ENCODE measurements at regions not wholly inside any gene's neighbourhood (a gene's known extent, or its start where the extent isn't known, plus 50 kb on each side); places are given as distances from the start of the nearest gene placed in this dataset.

DNA sequence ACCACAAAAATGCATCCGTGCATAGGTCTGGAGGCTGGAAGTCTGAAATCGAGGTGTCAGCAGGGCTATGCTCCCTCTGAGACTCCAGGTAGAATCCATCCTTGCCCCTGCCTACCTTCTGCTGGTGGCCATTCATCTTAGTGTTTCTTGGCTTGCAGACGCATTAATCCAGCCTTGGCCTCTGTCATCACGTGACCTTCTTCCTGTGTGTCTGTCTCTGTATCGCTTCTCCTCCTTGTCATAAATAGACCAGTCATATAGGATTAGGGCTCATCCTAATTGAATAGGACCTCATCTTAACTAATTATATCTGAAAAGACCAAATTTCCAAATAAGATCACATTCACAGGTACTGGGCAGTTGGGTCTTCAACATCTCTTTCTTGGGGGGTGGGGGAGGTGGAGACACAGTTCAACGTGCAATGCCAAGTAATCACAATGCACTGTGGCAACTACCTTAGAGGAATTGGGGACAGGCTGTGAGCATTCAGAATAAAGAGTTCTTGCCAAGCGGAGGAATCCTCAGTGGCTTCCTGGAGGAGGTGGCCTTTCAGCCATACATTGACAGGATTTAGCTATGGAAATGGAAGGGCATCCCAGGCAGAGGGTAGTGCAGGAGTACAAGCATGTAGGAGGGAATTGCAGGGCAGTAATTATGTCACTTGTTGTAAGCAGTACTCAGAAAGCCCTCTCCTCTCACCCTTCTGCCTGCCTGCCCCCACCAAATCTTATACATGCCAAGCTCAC, 96.2 kb upstream of the SYT13 start:
- Histone ChIP-seq H3K36me3 (ENCODE audit: control insufficient read depth, insufficient read depth, low read length) (no peaks in the 10 kb centered on the region), H3K4me2 (ENCODE audit: low read depth, low read length) (no peak overlapping the region), H3K9me1 (ENCODE audit: insufficient read depth, low read length) (no peaks in the 10 kb centered on the region), H3K4me3 (ENCODE audit: insufficient read depth, low read depth, low read length) (no peak overlapping the region), H3K14ac (replicated peaks; ENCODE audit: low read depth, low read length) (no peak overlapping the region), H3K9ac (ENCODE audit: low read depth, low read length) (no peak overlapping the region), H2AK5ac (ENCODE audit: low read depth, low read length) (no peak overlapping the region), H3K79me1 (ENCODE audit: low read depth in 1 of 2, low read length in 2 of 2) (no peaks in the 10 kb centered on the region), H2BK15ac (ENCODE audit: low read depth, low read length) (no peak overlapping the region), H4K91ac (ENCODE audit: insufficient read depth, low read depth, low read length) (no peak overlapping the region), H2BK20ac (ENCODE audit: low read depth, low read length) (no peak overlapping the region), H3K27me3 (ENCODE audit: control insufficient read depth, insufficient read depth, low read length) (peaks cover 7% of the 10 kb centered on the region; the same call in 1 of the 2 replicates), H2AK9ac (replicated peaks; ENCODE audit: low read depth, low read length, poor library complexity) (no peak overlapping the region), H3K27ac (ENCODE audit: insufficient read depth, low read length) (no peak overlapping the region), H4K5ac (ENCODE audit: low read depth, low read length) (no peak overlapping the region), H2AFZ (replicated peaks; ENCODE audit: low read length, poor library complexity) (no peak overlapping the region), H3K18ac (ENCODE audit: low read depth, low read length) (no peak overlapping the region), H3K23ac (ENCODE audit: low read depth, low read length) (no peak overlapping the region), H2BK120ac (ENCODE audit: low read depth, low read length) (no peak overlapping the region), H3K4ac (ENCODE audit: low read depth, low read length) (no peak overlapping the region), H2BK5ac (ENCODE audit: low read depth, low read length, poor library complexity, severe bottlenecking) (no peak overlapping the region), H4K8ac (ENCODE audit: low read depth in 2 of 2, low read length in 2 of 2) (no peak overlapping the region), H4K20me1 (ENCODE audit: insufficient read depth, low read length) (no peaks in the 10 kb centered on the region), H3K56ac (ENCODE audit: extremely low read depth, insufficient read depth, low read length) (no peak overlapping the region), H3K4me1 (ENCODE audit: control insufficient read depth, insufficient read depth, low read length) (no peaks in the 10 kb centered on the region), H3K9me3 (ENCODE audit: control insufficient read depth, insufficient read depth, low read length) (no peaks in the 10 kb centered on the region)
- dilution Hi-C loops (cut with HindIII; ENCODE audit: low sequenced_read_pairs, unreplicated experiment) (no loop called here), in situ Hi-C loops (cut with MboI; ENCODE audit: low sequenced_read_pairs) (no loop called here), intact Hi-C loops (cut with micrococcal nuclease) (no loop called here)
- CTCF ChIA-PET, result interaction anchor here (1.1 kb wide), 1 partner anchor 11 kb away, joined by 3 read pairs; no protein-coding TSS in a partner anchor
- BruUV-seq (replicated peaks), result no TSS peak
- TF ChIP-seq MAFK (IDR thresholded peaks at IDR 0.05; ENCODE audit: low read depth, low read length) (no peak), CEBPB (IDR thresholded peaks at IDR 0.05; ENCODE audit: low read depth, low read length) (no peak), RFX5 (IDR thresholded peaks at IDR 0.05; ENCODE audit: low read depth, low read length) (no peak), FOS (IDR thresholded peaks at IDR 0.05; ENCODE audit: low read depth, low read length) (no peak), BHLHE40 (IDR thresholded peaks at IDR 0.05; ENCODE audit: low read depth, low read length) (no peak), MXI1 (IDR thresholded peaks at IDR 0.05; ENCODE audit: borderline replicate concordance, low read depth, low read length) (no peak), POLR2A (IDR thresholded peaks at IDR 0.05; ENCODE audit: low read depth, low read length) (no peak), CHD1 (IDR thresholded peaks at IDR 0.05; ENCODE audit: low read depth, low read length) (no peak), RAD21 (IDR thresholded peaks at IDR 0.05; ENCODE audit: low read length) (no peak), NFE2L2 (IDR thresholded peaks at IDR 0.05; ENCODE audit: low read depth, low read length) (no peak), RCOR1 (IDR thresholded peaks at IDR 0.05; ENCODE audit: insufficient replicate concordance, low read length) (no peak), MAZ (IDR thresholded peaks at IDR 0.05; ENCODE audit: borderline replicate concordance, low read depth, low read length) (no peak), SMC3 (IDR thresholded peaks at IDR 0.05; ENCODE audit: low read depth, low read length) (no peak)
- TF ChIP-seq, protein P1, sequence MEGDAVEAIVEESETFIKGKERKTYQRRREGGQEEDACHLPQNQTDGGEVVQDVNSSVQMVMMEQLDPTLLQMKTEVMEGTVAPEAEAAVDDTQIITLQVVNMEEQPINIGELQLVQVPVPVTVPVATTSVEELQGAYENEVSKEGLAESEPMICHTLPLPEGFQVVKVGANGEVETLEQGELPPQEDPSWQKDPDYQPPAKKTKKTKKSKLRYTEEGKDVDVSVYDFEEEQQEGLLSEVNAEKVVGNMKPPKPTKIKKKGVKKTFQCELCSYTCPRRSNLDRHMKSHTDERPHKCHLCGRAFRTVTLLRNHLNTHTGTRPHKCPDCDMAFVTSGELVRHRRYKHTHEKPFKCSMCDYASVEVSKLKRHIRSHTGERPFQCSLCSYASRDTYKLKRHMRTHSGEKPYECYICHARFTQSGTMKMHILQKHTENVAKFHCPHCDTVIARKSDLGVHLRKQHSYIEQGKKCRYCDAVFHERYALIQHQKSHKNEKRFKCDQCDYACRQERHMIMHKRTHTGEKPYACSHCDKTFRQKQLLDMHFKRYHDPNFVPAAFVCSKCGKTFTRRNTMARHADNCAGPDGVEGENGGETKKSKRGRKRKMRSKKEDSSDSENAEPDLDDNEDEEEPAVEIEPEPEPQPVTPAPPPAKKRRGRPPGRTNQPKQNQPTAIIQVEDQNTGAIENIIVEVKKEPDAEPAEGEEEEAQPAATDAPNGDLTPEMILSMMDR (conservative IDR thresholded peaks at IDR 0.05; ENCODE audit: low read depth, low read length), result no peak
- TF ChIP-seq, protein P2, sequence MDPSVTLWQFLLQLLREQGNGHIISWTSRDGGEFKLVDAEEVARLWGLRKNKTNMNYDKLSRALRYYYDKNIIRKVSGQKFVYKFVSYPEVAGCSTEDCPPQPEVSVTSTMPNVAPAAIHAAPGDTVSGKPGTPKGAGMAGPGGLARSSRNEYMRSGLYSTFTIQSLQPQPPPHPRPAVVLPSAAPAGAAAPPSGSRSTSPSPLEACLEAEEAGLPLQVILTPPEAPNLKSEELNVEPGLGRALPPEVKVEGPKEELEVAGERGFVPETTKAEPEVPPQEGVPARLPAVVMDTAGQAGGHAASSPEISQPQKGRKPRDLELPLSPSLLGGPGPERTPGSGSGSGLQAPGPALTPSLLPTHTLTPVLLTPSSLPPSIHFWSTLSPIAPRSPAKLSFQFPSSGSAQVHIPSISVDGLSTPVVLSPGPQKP (IDR thresholded peaks at IDR 0.05; ENCODE audit: borderline replicate concordance, low read depth, low read length), result no peak
- TF ChIP-seq, protein P3, sequence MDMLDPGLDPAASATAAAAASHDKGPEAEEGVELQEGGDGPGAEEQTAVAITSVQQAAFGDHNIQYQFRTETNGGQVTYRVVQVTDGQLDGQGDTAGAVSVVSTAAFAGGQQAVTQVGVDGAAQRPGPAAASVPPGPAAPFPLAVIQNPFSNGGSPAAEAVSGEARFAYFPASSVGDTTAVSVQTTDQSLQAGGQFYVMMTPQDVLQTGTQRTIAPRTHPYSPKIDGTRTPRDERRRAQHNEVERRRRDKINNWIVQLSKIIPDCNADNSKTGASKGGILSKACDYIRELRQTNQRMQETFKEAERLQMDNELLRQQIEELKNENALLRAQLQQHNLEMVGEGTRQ (IDR thresholded peaks at IDR 0.05; ENCODE audit: low read depth, low read length), result no peak
- ATAC-seq (ENCODE audit: low read depth) (no peak), DNase-seq (no peak)
- whole genome bisulfite sequencing, 2 experiments (ENCODE audit: extremely low coverage in 2 of 2, insufficient read length in 1 of 2), result 43% methylated on average over 1 of the region's 7 CpGs; no CpG with 5 or more reads in 1 of the 2 experiments
- POLR2A ChIA-PET (ENCODE audit: unreplicated experiment), result no interaction called here

All from IMR-90 (cell line).